ENCODE measurements at regions not wholly inside any gene's neighbourhood (a gene's known extent, or its start where the extent isn't known, plus 50 kb on each side); places are given as distances from the start of the nearest gene placed in this dataset.

DNA sequence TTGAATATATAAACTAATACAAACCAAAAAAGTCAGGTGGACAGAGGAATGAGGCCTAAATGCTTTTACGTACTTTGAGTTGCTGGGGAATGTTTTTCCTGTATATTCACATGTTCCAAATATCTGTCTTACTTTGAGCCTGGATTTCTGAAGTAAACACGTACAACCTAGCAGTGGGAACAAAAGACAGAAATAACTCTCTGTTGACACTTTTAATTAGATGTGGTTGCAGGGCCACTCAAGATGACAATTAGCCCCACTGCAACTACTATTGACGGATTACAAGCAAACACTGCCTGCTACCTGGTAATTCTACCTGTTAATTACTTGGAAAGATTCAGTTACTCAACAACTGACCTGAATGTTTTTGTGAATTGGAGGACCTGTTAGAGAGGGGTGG, 196.9 kb downstream of the TTLL7 start:
- TF ChIP-seq, protein P1, sequence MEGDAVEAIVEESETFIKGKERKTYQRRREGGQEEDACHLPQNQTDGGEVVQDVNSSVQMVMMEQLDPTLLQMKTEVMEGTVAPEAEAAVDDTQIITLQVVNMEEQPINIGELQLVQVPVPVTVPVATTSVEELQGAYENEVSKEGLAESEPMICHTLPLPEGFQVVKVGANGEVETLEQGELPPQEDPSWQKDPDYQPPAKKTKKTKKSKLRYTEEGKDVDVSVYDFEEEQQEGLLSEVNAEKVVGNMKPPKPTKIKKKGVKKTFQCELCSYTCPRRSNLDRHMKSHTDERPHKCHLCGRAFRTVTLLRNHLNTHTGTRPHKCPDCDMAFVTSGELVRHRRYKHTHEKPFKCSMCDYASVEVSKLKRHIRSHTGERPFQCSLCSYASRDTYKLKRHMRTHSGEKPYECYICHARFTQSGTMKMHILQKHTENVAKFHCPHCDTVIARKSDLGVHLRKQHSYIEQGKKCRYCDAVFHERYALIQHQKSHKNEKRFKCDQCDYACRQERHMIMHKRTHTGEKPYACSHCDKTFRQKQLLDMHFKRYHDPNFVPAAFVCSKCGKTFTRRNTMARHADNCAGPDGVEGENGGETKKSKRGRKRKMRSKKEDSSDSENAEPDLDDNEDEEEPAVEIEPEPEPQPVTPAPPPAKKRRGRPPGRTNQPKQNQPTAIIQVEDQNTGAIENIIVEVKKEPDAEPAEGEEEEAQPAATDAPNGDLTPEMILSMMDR (IDR thresholded peaks at IDR 0.05; ENCODE audit: low read depth, low read length, missing control alignments) = no peak
- H3K4me3 ChIP-seq (ENCODE audit: low read depth, low read length) = no peak overlapping the region
- DNase-seq (ENCODE audit: low read depth) = no peak

GRCh38 chr1:83800066-83800465, 198.9 kb downstream of the TTLL7 start:
- TF ChIP-seq, protein P1 (IDR thresholded peaks at IDR 0.05; ENCODE audit: low read depth, low read length, missing control alignments) = no peak
- DNase-seq (ENCODE audit: low read depth) = no peak
- no peak overlapping the region for H3K4me3 ChIP-seq (ENCODE audit: low read depth, low read length)

DNA sequence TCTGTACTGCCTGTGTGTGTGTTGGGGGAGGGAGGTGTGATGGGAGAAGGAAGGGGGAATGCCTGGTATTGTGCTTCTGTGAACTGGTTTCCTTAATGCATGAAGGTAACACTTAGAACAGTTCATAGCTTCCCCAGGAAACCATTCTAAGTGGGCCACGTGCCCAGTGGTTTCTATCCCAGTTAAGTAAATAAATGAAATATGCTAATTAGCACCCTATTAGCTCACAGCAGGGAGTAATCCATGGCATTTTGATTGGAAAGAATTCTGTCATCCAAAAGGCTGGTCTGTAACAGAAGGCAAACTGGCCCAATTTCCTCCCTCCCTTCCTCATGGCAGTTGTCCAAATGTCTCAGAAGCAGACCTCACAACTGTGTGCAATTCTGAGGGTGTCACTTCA, 199.3 kb downstream of the TTLL7 start:
- TF ChIP-seq, protein P1 (IDR thresholded peaks at IDR 0.05; ENCODE audit: low read depth, low read length, missing control alignments) = no peak
- no peak for DNase-seq (ENCODE audit: low read depth)

DNA sequence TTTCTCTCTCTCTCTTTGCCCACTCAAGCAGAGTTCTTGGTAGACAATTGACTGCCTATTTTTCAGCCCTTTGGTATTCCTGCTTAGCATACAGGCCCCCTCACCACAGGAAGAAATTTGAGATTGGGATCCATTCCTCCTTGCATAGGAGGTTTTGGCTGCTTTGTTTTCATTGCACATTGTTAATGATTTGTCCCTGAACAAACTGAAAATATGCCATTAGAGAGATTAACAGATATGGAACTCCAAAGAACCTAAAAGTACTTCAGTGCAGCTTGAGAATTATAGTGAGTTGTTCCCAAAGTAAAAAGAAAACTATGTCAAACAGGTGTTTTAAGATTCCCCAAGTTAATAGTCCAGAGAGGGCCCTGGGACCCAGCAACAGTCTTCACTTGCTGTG, 200.0 kb downstream of the TTLL7 start:
- H3K4me3 ChIP-seq (ENCODE audit: low read depth, low read length) = no peak overlapping the region
- TF ChIP-seq, protein P1 (IDR thresholded peaks at IDR 0.05; ENCODE audit: low read depth, low read length, missing control alignments) = no peak
- DNase-seq (ENCODE audit: low read depth) = no peak

More for the DNA sequence above, 199.3 kb downstream of the TTLL7 start:
- H3K4me3 ChIP-seq (ENCODE audit: low read depth, low read length) = no peak overlapping the region

- no peak for DNase-seq (ENCODE audit: low read depth)
Measured at GRCh38 chr1:83796409-83796808, 202.5 kb downstream of the TTLL7 start.

DNA sequence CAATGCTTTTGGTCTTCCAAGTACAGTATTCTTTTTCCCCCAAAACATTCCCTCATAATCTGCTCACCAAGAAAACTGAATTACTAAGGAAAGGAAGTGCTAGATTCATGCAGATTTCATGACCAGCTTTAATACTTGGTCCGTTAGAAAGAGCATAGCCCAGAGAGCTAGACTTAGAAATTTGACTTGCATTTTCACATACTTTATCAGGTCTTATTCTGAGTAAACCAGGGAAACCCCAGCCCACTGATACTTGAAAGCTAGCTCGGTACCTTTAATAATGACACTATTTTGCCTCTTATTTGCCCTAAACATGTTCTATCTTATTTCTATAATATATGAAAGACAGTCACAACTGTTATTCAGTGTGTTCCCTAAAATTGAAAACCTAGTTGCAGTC, 204.5 kb downstream of the TTLL7 start:
- TF ChIP-seq, protein P1 (IDR thresholded peaks at IDR 0.05; ENCODE audit: low read depth, low read length, missing control alignments) = no peak
- no peak overlapping the region for H3K4me3 ChIP-seq (ENCODE audit: low read depth, low read length)
- DNase-seq (ENCODE audit: low read depth) = peak; percentile 3

More at GRCh38 chr1:83796409-83796808, 202.5 kb downstream of the TTLL7 start:
- TF ChIP-seq, protein P1 (IDR thresholded peaks at IDR 0.05; ENCODE audit: low read depth, low read length, missing control alignments) = no peak
- H3K4me3 ChIP-seq (ENCODE audit: low read depth, low read length) = no peak overlapping the region

DNA sequence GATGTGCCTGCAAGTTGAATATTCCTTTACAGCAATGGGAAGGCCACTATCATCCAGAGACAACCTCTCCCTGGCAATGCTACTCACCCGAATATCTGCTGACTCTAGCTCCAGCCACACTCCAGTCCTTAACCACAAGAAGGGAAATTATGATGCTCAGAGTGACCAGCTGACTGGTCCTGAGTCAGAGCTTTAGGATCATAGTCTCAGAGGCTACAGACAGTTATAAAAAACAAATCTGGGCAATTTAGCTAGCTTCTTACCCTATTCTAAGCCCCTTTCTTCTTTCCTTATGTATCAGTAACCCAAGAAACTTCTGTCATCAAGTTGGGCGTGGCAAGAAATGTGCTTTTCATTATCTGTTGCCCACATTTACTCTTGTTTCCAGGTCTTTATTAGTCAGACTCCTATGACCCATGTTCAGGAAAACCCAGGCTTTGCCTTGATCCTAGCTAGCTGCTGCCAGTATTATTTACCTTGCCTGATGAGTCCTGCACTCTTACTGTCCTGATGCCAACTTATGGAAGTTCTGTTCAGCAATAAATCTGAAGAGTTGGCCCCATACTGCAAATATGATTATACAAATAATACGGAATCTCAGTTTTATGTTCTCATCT, 207.0 kb downstream of the TTLL7 start:
- TF ChIP-seq, protein P1 (IDR thresholded peaks at IDR 0.05; ENCODE audit: low read depth, low read length, missing control alignments) = no peak
- no peak overlapping the region for H3K4me3 ChIP-seq (ENCODE audit: low read depth, low read length)
- no peak for DNase-seq (ENCODE audit: low read depth)

All from GM12864 (cell line).